ES-I3 (cell line): ENCODE measurements at regions not wholly inside any gene's neighbourhood (a gene's known extent, or its start where the extent isn't known, plus 50 kb on each side); places are given as distances from the start of the nearest gene placed in this dataset.

ENCODE experiments used
- H3K36me3 ChIP-seq: 2 replicates; pipeline ENCODE4 v1.6.1; 2013; ENCODE audit warnings: mild to moderate bottlenecking, low read length, control low read depth, moderate library complexity; ENCODE audit not compliant: insufficient read depth
- H3K4me1 ChIP-seq: 2 replicates; pipeline ENCODE4 v1.6.1; 2013; ENCODE audit warnings: mild to moderate bottlenecking, control low read depth, low read length; ENCODE audit not compliant: insufficient read depth
- H3K9ac ChIP-seq: 2 replicates; pipeline ENCODE4 v1.6.1; 2013; ENCODE audit warnings: low read depth, mild to moderate bottlenecking, low read length, moderate library complexity
- H3K9me3 ChIP-seq: 2 replicates; pipeline ENCODE4 v1.6.1; 2013; ENCODE audit warnings: mild to moderate bottlenecking, low read length, moderate library complexity; ENCODE audit not compliant: control insufficient read depth, insufficient read depth

DNA sequence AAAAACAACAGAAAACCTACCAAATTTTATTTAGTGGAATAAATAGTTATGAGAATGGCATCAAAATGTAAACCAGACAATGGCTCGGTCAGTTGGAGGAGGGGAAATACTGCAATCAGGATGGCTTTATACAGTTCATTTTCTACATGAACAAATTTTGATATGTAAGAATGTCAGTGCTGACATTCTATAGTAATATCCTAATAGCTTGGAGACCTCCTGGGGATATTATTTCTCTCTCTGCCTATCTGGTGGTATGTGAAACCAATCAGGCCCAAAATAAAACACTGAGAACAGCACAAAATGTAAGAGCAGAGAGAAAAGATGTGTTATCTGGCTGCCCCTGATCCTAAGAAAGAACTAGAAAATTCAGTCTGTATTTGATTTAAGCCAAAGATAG lies 327.7 kb downstream of the UBE3D start:
- H3K9me3 ChIP-seq = no peaks in the 10 kb centered on the region
- peaks cover 18% of the 10 kb centered on the region; the same call in 1 of the 2 replicates for H3K4me1 ChIP-seq
- no peaks in the 10 kb centered on the region for H3K36me3 ChIP-seq
- no peak overlapping the region for H3K9ac ChIP-seq

DNA sequence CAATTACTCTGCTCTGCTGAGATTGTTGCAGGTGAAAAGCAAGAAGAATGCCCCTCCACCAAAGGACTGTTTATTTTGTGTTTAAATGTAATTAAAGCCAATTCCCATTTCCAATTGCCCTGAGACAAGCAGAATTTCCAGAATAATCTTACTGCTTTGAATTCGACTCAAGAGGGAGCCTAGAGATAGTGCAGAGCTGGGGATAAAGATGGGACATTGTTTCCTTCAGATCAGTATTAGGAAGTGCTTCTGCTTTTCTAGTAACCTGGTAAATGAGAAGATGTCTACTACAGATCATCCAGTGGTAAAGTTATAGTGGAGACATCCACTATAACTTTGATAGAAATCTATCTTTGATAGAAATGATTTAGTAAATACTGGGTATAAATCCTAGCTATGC lies 326.9 kb downstream of the UBE3D start:
- peaks cover 18% of the 10 kb centered on the region; the same call in 1 of the 2 replicates for H3K4me1 ChIP-seq
- no peaks in the 10 kb centered on the region for H3K36me3 ChIP-seq

DNA sequence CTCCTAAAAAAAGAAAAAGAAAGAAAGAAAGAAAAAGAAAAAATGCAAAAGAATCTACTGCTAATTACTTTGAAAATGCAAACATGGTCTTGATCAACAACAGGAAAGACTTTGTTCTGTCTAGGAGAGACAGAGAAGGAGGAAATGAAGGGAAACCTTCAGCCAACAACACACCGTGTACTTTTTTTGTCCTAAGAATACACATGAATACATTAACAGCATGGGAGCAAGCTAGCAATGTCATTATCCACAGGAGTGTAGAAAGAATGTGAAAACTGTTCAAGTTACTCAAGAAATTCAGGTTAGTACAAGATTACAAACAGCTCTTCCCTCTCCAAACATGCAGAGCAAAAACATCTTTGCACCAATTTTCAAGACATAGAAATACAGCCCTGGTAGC lies 326.3 kb downstream of the UBE3D start:
- Histone ChIP-seq H3K9ac (no peak overlapping the region), H3K36me3 (no peaks in the 10 kb centered on the region), H3K4me1 (peaks cover 18% of the 10 kb centered on the region; the same call in 1 of the 2 replicates), H3K9me3 (no peaks in the 10 kb centered on the region)

More for the DNA sequence above, 326.9 kb downstream of the UBE3D start:
- no peaks in the 10 kb centered on the region for H3K9me3 ChIP-seq
- H3K9ac ChIP-seq = no peak overlapping the region

DNA sequence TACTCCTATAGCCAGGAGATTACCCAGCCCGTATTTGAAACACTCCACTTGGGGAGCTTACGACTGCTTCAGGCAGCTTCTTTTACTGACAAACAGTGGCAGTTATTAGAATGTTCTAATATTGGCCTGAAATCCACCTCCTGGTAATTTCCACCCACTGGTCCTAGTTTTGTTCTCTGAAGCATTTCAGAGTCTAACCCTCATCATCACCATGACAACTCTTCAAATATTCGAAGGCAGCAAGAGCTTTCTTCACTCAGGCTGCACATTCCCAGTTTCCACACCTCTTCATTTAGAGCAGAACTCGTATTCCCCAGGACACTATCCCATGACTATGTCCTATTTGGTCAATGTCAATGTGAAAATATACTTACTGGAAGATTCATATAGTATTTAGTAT lies 325.6 kb downstream of the UBE3D start:
- Histone ChIP-seq H3K4me1 (peaks cover 18% of the 10 kb centered on the region; the same call in 1 of the 2 replicates), H3K9ac (no peak overlapping the region), H3K9me3 (no peaks in the 10 kb centered on the region), H3K36me3 (no peaks in the 10 kb centered on the region)

DNA sequence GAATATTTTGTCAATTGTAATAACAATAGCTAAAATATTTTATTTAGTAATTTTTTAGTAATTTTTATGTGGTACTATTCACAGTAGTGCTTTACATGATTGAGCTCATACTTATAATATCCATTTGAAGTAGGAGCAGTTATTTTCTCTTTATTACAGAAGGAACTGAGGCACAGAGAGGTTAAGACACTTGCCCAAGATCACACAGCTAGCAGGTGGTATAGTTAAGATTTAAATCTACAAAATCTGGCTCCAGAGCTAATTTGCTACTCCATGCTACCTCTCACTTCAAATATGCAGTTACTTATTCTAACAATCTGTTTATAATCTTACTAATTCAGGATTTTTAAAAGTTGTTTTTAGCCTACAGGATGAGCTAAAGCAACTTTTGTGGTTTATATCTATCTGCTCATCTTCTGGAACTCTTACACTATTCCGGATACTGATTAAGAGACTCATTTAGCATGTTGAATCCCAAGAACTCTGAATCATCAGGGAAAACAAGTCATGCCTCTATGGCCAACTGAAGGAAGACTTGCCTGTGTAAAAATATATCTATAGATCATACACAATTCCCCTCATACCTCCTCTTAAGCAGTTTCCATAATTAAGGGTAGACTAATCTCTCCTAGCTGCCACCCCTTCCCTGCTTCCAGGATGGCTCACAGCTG lies 324.2 kb downstream of the UBE3D start:
- Histone ChIP-seq H3K36me3 (no peaks in the 10 kb centered on the region), H3K9me3 (no peaks in the 10 kb centered on the region), H3K9ac (no peak overlapping the region), H3K4me1 (peaks cover 18% of the 10 kb centered on the region; the same call in 1 of the 2 replicates)

DNA sequence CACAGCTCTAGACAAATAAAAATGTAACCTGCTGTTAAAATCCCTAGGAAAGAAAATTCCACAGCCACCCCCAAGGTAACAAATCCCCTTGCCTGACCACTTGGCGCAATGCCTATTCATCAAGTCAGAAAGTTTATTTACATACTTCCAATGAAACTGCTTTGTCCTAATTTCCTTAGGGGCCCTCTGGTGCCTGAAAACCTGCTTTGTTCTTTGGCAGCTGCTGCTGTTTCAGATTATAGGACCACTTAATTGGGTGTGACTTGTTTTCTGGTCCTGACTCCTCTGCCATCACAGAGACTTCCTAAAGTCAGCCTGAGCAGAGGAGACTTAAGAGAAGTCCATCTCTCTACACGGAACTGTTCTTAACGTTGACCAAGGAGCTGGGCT lies 323.6 kb downstream of the UBE3D start:
- Histone ChIP-seq H3K9me3 (no peaks in the 10 kb centered on the region), H3K36me3 (no peaks in the 10 kb centered on the region), H3K4me1 (peaks cover 18% of the 10 kb centered on the region; the same call in 1 of the 2 replicates), H3K9ac (no peak overlapping the region)

DNA sequence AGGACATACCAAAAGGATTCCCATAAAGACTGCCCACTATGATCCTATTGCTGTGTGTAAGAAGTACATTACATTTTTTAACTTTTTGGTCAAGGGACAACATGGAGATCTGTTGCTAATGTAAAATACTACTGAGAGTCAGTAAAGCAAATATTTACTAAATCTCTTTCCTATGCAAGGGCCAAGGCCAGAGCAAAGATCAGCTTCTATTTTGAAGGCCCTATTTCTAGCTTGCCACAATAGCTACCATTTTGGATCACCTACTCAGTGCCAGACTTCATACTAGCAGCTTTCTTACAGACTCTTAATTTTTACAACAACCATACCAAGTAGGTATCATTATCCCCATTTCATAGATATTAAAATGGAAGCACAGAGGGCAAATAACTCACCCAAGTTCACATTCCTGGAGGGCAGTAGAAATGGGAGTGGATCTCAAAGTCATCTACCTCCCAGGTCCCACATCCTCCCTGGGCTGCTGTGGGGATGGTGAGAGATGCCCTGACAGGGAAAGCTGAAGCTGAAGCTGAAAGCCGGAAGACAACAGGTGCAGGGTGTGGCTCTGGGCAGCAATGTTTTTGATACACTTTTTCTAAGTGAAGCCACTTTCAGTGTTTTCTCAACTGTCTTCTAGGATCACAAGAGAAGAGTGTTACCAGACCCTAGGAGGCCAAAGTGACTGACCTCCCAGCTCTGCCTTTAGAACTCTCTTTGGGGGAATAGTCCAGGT lies 321.2 kb downstream of the UBE3D start:
- H3K36me3 ChIP-seq = no peaks in the 10 kb centered on the region
- H3K9ac ChIP-seq = no peak overlapping the region
- H3K9me3 ChIP-seq = no peaks in the 10 kb centered on the region
- H3K4me1 ChIP-seq = peaks cover 10% of the 10 kb centered on the region; the same call in 1 of the 2 replicates

DNA sequence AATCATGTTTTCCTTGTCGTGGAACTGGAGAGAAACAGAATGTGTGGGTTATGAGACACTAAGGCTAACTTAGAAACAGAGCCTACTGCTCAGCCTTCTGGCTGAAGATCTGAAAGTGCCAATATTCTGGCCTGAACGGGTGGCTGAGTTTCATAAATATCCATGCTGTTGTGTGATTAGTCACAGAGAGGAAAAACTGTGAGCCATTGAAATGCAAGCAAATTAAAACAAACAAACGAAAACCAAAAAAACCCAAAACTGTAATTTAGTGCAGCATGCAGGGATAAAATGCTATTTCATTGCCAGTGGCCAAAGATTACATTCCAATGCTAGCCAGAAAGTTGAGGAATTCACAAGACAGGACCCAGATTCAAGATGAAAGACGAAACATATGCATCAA lies 315.1 kb downstream of the UBE3D start:
- no peaks in the 10 kb centered on the region for H3K9me3 ChIP-seq

DNA sequence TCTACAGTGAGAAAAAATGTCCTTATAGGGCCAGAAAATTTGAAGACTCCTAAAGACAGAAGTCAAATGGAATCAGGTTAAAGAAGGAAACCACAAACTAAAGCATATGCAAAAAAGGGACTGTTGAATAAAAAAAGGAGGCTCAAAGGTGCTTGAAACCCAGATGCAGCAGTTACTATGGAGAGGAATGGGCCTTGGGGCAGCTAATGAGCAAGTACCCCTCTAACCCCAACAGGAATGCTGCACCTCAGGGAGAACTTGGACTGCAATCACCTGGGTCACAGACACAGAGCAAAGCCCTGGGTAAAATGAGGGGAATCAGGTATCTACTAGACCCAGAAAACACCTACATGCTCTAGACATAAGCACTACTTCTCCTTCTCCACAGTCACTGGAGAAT lies 313.9 kb downstream of the UBE3D start:
- Histone ChIP-seq H3K36me3 (no peaks in the 10 kb centered on the region), H3K4me1 (peaks cover 12% of the 10 kb centered on the region), H3K9ac (no peak overlapping the region), H3K9me3 (no peaks in the 10 kb centered on the region)

More for the DNA sequence above, 315.1 kb downstream of the UBE3D start:
- no peak overlapping the region for H3K9ac ChIP-seq
- peaks cover 12% of the 10 kb centered on the region for H3K4me1 ChIP-seq
- H3K36me3 ChIP-seq = no peaks in the 10 kb centered on the region

DNA sequence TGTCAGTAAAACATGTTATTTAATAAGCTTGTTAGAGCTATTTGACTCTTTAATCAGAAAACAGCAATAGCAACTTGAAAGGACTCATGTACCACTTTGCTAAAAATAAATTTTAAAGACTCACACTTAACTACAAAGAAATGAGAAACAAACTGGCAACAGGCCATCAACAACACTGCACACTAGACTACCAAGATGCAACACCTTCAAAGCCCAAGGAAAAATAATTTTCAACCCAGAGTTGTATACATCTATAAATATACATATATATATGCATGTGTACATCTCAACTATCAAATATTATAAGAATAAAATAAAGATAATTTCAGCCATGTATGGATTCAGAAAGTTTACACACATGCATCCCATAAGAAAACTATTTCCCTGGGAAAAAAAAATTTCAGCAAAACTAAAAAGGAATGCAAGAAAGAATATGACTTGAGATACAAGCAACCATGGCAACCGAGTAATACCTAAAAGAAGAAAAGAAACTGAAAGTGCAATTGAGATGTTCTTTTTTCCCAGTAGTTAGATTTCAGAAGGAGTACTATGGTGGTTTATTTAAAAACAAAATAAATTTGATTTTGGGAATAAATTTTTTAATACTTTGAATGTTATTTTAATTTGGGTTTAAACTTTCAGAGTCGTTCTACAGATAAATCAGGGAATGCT lies 303.8 kb downstream of the UBE3D start:
- H3K9me3 ChIP-seq = no peaks in the 10 kb centered on the region
- no peak overlapping the region for H3K9ac ChIP-seq
- H3K36me3 ChIP-seq = no peaks in the 10 kb centered on the region
- no peaks in the 10 kb centered on the region for H3K4me1 ChIP-seq

DNA sequence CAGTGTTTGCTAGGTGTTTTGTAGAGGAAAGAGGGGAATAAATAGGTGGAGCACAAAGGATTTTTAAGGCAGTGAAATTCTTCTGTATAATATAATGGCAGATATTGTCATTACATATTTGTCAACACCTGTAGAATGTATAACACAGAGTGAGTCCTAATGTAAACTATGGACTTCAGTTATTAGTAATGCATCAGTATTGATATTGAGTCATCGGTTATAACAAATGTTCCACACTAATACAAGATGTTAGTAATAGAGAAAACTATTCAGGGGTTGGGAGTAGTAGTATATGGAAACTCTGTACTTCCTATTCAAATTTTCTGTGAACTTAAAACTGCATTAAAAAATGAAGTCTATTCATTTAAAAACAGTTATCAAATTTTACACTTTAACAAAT lies 299.2 kb downstream of the UBE3D start:
- no peaks in the 10 kb centered on the region for H3K4me1 ChIP-seq
- H3K9ac ChIP-seq = no peak overlapping the region
- no peaks in the 10 kb centered on the region for H3K9me3 ChIP-seq
- H3K36me3 ChIP-seq = no peaks in the 10 kb centered on the region

DNA sequence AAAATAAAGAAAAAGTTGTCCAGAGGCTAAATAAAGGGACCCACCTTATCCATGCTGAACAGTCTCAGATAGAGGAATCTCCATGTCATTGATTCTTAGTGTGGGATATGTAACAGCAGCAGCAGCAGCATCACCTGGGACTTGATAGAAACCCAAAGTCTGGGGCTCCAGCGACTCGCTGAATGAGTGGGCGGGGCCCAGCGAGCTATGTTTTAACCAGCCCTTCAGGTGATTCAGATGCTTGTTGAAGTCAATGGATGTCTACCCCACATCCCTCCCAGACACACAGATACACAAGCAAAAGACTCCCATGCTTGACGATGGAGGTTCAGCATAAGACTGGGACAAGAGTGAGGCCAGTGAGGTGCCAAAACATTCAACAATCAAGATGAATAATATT lies 298.6 kb downstream of the UBE3D start:
- no peak overlapping the region for H3K9ac ChIP-seq
- no peaks in the 10 kb centered on the region for H3K36me3 ChIP-seq
- no peaks in the 10 kb centered on the region for H3K4me1 ChIP-seq
- no peaks in the 10 kb centered on the region for H3K9me3 ChIP-seq

DNA sequence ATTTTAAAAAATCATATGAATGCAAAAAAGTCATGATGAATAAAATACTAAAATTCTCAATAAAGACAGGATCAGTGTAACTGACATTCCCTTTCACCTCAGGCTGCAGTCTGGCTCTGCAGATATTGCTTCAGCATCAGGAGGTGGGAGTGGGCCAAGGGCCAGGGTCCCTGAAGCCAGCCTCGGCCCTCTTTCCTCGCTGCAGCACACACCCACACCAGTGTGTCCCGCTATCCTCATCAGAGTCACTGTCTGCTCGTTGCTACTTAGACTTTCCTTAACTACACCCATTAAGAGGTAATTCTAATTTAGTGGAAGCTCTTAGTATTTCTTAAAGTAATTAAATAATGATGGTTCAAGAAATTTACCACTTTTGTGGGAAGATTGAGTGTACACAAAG lies 298.2 kb downstream of the UBE3D start:
- no peak overlapping the region for H3K9ac ChIP-seq
- no peaks in the 10 kb centered on the region for H3K4me1 ChIP-seq
- H3K9me3 ChIP-seq = no peaks in the 10 kb centered on the region
- H3K36me3 ChIP-seq = no peaks in the 10 kb centered on the region

DNA sequence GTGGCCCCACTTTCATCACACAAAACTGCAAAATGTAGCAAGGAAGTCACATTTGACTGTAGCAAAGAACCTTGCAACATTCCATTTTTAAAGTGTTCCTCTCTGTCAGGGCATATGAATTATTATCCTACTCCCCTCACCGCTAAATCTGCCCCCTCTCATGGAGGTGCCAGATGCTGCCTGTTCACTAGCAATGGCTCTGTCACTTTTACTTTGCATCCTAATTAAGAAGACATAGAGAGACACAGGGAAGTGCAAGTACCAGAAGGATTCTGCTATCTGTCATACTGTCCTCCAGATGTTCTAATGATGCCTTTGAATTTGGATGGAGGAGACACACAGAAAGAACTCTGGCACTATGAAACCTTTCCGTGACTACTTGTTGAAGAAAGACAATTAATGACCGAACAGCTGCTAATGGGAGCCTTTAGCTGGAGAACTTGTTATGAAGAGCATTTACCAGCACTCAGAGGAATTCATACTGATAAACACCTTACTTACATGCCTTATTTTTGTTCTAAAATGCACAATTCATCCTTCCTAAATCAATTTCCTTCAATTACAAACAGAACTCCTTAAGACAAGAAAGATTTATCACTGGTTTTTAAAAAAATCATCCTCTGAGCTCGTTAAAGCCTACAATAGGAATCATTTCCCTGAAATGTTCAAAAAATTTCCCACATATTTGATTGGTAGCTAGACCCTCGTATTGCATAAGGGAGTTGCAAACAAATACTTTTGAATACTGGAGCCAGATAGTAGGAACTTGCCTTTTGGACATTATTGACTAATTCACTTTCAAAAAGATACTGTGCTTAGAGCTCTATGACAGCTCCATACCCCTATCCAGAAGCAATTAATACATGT lies 292.6 kb downstream of the UBE3D start:
- Histone ChIP-seq H3K9ac (no peak overlapping the region), H3K4me1 (peaks cover 3% of the 10 kb centered on the region; the same call in 1 of the 2 replicates), H3K9me3 (no peaks in the 10 kb centered on the region), H3K36me3 (no peaks in the 10 kb centered on the region)
